HepG2 (cell line): ENCODE measurements at regions not wholly inside any gene's neighbourhood (a gene's known extent, or its start where the extent isn't known, plus 50 kb on each side); places are given as distances from the start of the nearest gene placed in this dataset.

ENCODE experiments used
- ATAC-seq: fragments of 200-7000 bp; cut with Tn5 transposase; 3 replicates; pipeline ENCODE4 v1.9.1; 2020; ENCODE audit warnings: mild to moderate bottlenecking, moderate library complexity
- BruUV-seq: library from RNA; stranded (reverse); fragments of 400-500 nt; replicated peaks from 2 replicates; lab custom pipeline; 2021; lab: Mats Ljungman, UMichigan
- CTCF ChIA-PET: fragments of 300-600 bp; formaldehyde crosslinking; extraction: SDS; loops from one replicate; lab custom pipeline; 2021; ENCODE audit warnings: low total read pairs, inconsistent platforms, low intra/inter-chr PET ratio; lab: Yijun Ruan, JAX
- POLR2A ChIA-PET: fragments of 350-600 bp; sonication (Branson Sonifier 250); formaldehyde crosslinking; loops from one replicate; lab custom pipeline; 2020; ENCODE audit warnings: antibody characterized with exemption, inconsistent platforms; lab: Yijun Ruan, JAX
- DNase-seq: peaks from one replicate; pipeline ENCODE4 v3.0.0-alpha.2; 2015; ENCODE audit warnings: low spot score
- FAIRE-seq: peaks from 3 replicates; lab custom pipeline; 2011; peaks lifted over from hg19 to GRCh38; lab: Jason Lieb, UNC
- H2AFZ ChIP-seq: one replicate; pipeline ENCODE4 v1.6.1; 2011; ENCODE audit warnings: low read length, inconsistent platforms
- H3K27ac ChIP-seq: fragments of 300-600 bp; 3 replicates; pipeline ENCODE4 v1.8.0; 2011; ENCODE audit warnings: mixed run types, mild to moderate bottlenecking, mixed read lengths, low read length, inconsistent platforms; ENCODE audit not compliant: insufficient read depth; ENCODE audit errors: extremely low read length
- H3K27me3 ChIP-seq, 2 experiments: fragments of 200-600 bp in 1 of 2; 2 replicates in 1 of 2; 3 replicates in 1 of 2; pipeline versions ENCODE4 v1.6.0 to v1.8.0; 2011; ENCODE audit warnings: low read length in 2 of 2, mild to moderate bottlenecking in 2 of 2, moderate library complexity in 2 of 2, inconsistent platforms in 1 of 2; ENCODE audit not compliant: insufficient read depth in 2 of 2, control insufficient read depth in 1 of 2
- H3K36me3 ChIP-seq, 2 experiments: fragments of 200-600 bp in 1 of 2; replicated peaks in 1 of 2; 2 replicates in 1 of 2; 3 replicates in 1 of 2; pipeline versions ENCODE4 v1.5.1 to v1.8.0; 2011; ENCODE audit warnings: low read length in 2 of 2, inconsistent platforms in 1 of 2; ENCODE audit not compliant: insufficient read depth in 2 of 2, control insufficient read depth in 1 of 2
- H3K4me1 ChIP-seq: 2 replicates; pipeline ENCODE4 v1.5.1; 2012; ENCODE audit warnings: low read length, inconsistent platforms; ENCODE audit not compliant: insufficient read depth
- H3K4me2 ChIP-seq: 2 replicates; pipeline ENCODE4 v1.6.0; 2011; ENCODE audit warnings: low read depth, low read length, inconsistent platforms
- H3K4me3 ChIP-seq, 3 experiments: fragments of 200-600 bp in 1 of 3; sonication (generic), shearing (Covaris generic) in 1 of 3; replicated peaks in 1 of 3; 2 replicates each; pipeline ENCODE4 v1.5.1; 2011 to 2016; ENCODE audit warnings: low read length in 3 of 3, inconsistent platforms in 2 of 3, low read depth in 2 of 3, mild to moderate bottlenecking in 2 of 3, control low read depth in 1 of 3, mixed read lengths in 1 of 3; ENCODE audit not compliant: insufficient read depth in 1 of 3
- H3K79me2 ChIP-seq: one replicate; pipeline ENCODE4 v1.6.1; 2011; ENCODE audit warnings: low read length, inconsistent platforms; ENCODE audit not compliant: insufficient read depth
- H3K9ac ChIP-seq: 2 replicates; pipeline ENCODE4 v1.6.0; 2011; ENCODE audit warnings: mild to moderate bottlenecking, low read depth, low read length, inconsistent platforms; ENCODE audit not compliant: insufficient read depth
- H3K9me3 ChIP-seq: 2 replicates; pipeline ENCODE4 v1.5.1; 2012; ENCODE audit warnings: mild to moderate bottlenecking, low read length
- H4K20me1 ChIP-seq: 2 replicates; pipeline ENCODE4 v1.6.0; 2011; ENCODE audit warnings: inconsistent platforms, mild to moderate bottlenecking, low read length, moderate library complexity; ENCODE audit not compliant: insufficient read depth
- ATM ChIP-seq: fragments of 450-650 bp; IDR thresholded peaks from 2 replicates; pipeline ENCODE4 v1.7.1; 2017; ENCODE audit warnings: mild to moderate bottlenecking, borderline replicate concordance
- WGBS: methylation state at CpG from one replicate; pipeline ENCODE4 v1.1.6; 2017; ENCODE audit warnings: low lambda C conversion rate; 5-methylcytosine and 5-hydroxymethylcytosine counted together
- in situ Hi-C: cut with HindIII; loops from 2 replicates; pipeline ENCODE4 v1.10.0; 2017; ENCODE audit warnings: low pct_unique_long_range_greater_than_20kb; ENCODE audit not compliant: extremely low pct_ligation_motif_present
- intact Hi-C: fragments of 100-400 bp; cut with micrococcal nuclease; formaldehyde crosslinking; loops from one replicate; pipeline ENCODE4 v1.10.0; 2022; ENCODE audit not compliant: unreplicated experiment
- TF ChIP-seq, protein P1 (sequence below): sonication (generic); formaldehyde crosslinking; IDR thresholded peaks from 2 replicates; pipeline ENCODE4 v1.5.0; 2020; ENCODE audit warnings: mild to moderate bottlenecking, missing genetic modification reagents, borderline replicate concordance
- TF ChIP-seq, protein P2 (sequence below), 2 experiments: sonication (generic) in 1 of 2; formaldehyde crosslinking in 1 of 2; IDR thresholded peaks; 2 replicates each; pipeline versions ENCODE4 v1.5.1 to v1.6.1; 2011 to 2020; ENCODE audit warnings: borderline replicate concordance in 1 of 2, low read depth in 1 of 2, low read length in 1 of 2, mild to moderate bottlenecking in 1 of 2, missing genetic modification reagents in 1 of 2, moderate library complexity in 1 of 2
- TF ChIP-seq, protein P3 (sequence below): sonication (generic); formaldehyde crosslinking; IDR thresholded peaks from 2 replicates; pipeline ENCODE4 v1.9.0; 2021; ENCODE audit warnings: mild to moderate bottlenecking, missing genetic modification reagents
- TF ChIP-seq, protein P4 (sequence below): sonication (generic); formaldehyde crosslinking; IDR thresholded peaks from 2 replicates; pipeline ENCODE4 v1.5.0; 2020; ENCODE audit warnings: mild to moderate bottlenecking, low read depth, missing genetic modification reagents, borderline replicate concordance
- TF ChIP-seq, protein P5 (sequence below): sonication (generic); formaldehyde crosslinking; IDR thresholded peaks from 2 replicates; pipeline ENCODE4 v1.9.0; 2022; ENCODE audit warnings: missing genetic modification reagents, mild to moderate bottlenecking, borderline replicate concordance

DNA sequence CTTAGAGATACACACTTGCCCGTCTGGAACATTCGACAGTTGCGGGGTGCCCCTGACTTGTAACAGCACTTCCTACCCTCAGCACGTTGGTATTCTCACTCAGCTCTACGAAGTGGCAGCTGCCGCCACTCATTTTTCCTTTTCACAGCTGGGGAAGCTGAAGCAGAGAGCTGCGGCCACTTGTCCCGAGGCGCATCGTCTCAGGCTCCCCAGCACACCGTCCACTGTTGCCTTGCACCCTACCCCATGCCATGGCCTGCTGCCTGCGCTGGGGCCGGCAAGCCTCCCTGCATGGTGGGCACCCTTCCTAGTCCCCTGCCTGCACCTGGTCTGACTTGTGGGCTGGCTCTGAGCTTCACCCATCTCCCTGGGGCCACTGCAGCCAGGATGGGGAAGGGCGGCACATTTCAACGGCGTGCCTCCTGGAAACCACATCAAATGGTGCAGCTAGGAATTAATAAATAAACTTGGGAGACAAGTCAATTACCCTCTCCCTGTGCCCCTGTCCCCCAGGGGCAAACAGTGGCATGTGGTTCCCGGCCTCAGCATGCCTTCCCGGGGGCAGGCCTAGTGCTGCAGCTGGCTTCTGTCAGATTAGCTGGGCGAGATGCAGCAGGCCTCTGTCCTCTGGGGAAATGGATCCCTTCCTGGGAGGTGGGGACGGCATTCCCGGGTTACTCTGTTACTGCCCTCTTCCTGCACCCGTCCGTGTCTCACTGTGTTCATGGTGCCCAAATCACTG, 64.7 kb upstream of the HAAO start:
- Histone ChIP-seq H3K4me3 (no peak overlapping the region), H3K9ac (no peak overlapping the region), H3K4me1 (peaks cover 43% of the 10 kb centered on the region), H3K36me3 (no peaks in the 10 kb centered on the region), H3K27ac (no peak overlapping the region), H3K79me2 (no peaks in the 10 kb centered on the region), H3K27me3 (no peaks in the 10 kb centered on the region), H3K9me3 (no peaks in the 10 kb centered on the region), H4K20me1 (no peaks in the 10 kb centered on the region), H3K4me2 (no peak overlapping the region), H2AFZ (no peak overlapping the region)
- POLR2A ChIA-PET, result no interaction called here
- ATAC-seq, result no peak
- DNase-seq, result no peak
- BruUV-seq, result no TSS peak
- in situ Hi-C loops, result loop anchor here (5.0 to 10.0 kb wide), 4 partner anchors 70 to 628 kb away; partner anchors contain the start of gene ZFP36L2
- WGBS, result 67% methylated on average over 23 of the region's 23 CpGs
- intact Hi-C loops, result loop anchor here (10.0 kb wide), 2 partner anchors 628 to 688 kb away; no protein-coding TSS in a partner anchor
- no peak for FAIRE-seq
- CTCF ChIA-PET, result no interaction called here
- no peak for TF ChIP-seq ATM
- TF ChIP-seq, protein P1, sequence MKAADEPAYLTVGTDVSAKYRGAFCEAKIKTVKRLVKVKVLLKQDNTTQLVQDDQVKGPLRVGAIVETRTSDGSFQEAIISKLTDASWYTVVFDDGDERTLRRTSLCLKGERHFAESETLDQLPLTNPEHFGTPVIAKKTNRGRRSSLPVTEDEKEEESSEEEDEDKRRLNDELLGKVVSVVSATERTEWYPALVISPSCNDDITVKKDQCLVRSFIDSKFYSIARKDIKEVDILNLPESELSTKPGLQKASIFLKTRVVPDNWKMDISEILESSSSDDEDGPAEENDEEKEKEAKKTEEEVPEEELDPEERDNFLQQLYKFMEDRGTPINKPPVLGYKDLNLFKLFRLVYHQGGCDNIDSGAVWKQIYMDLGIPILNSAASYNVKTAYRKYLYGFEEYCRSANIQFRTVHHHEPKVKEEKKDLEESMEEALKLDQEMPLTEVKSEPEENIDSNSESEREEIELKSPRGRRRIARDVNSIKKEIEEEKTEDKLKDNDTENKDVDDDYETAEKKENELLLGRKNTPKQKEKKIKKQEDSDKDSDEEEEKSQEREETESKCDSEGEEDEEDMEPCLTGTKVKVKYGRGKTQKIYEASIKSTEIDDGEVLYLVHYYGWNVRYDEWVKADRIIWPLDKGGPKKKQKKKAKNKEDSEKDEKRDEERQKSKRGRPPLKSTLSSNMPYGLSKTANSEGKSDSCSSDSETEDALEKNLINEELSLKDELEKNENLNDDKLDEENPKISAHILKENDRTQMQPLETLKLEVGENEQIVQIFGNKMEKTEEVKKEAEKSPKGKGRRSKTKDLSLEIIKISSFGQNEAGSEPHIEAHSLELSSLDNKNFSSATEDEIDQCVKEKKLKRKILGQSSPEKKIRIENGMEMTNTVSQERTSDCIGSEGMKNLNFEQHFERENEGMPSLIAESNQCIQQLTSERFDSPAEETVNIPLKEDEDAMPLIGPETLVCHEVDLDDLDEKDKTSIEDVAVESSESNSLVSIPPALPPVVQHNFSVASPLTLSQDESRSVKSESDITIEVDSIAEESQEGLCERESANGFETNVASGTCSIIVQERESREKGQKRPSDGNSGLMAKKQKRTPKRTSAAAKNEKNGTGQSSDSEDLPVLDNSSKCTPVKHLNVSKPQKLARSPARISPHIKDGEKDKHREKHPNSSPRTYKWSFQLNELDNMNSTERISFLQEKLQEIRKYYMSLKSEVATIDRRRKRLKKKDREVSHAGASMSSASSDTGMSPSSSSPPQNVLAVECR (CRISPR knock-in tag), result no peak
- TF ChIP-seq, protein P2, sequence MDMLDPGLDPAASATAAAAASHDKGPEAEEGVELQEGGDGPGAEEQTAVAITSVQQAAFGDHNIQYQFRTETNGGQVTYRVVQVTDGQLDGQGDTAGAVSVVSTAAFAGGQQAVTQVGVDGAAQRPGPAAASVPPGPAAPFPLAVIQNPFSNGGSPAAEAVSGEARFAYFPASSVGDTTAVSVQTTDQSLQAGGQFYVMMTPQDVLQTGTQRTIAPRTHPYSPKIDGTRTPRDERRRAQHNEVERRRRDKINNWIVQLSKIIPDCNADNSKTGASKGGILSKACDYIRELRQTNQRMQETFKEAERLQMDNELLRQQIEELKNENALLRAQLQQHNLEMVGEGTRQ (IDR thresholded peaks at IDR 0.05; ENCODE audit: low read depth, low read length), result no peak
- TF ChIP-seq, protein P2 (CRISPR knock-in tag; IDR thresholded peaks at IDR 0.05; ENCODE audit: borderline replicate concordance), result no peak
- TF ChIP-seq, protein P3, sequence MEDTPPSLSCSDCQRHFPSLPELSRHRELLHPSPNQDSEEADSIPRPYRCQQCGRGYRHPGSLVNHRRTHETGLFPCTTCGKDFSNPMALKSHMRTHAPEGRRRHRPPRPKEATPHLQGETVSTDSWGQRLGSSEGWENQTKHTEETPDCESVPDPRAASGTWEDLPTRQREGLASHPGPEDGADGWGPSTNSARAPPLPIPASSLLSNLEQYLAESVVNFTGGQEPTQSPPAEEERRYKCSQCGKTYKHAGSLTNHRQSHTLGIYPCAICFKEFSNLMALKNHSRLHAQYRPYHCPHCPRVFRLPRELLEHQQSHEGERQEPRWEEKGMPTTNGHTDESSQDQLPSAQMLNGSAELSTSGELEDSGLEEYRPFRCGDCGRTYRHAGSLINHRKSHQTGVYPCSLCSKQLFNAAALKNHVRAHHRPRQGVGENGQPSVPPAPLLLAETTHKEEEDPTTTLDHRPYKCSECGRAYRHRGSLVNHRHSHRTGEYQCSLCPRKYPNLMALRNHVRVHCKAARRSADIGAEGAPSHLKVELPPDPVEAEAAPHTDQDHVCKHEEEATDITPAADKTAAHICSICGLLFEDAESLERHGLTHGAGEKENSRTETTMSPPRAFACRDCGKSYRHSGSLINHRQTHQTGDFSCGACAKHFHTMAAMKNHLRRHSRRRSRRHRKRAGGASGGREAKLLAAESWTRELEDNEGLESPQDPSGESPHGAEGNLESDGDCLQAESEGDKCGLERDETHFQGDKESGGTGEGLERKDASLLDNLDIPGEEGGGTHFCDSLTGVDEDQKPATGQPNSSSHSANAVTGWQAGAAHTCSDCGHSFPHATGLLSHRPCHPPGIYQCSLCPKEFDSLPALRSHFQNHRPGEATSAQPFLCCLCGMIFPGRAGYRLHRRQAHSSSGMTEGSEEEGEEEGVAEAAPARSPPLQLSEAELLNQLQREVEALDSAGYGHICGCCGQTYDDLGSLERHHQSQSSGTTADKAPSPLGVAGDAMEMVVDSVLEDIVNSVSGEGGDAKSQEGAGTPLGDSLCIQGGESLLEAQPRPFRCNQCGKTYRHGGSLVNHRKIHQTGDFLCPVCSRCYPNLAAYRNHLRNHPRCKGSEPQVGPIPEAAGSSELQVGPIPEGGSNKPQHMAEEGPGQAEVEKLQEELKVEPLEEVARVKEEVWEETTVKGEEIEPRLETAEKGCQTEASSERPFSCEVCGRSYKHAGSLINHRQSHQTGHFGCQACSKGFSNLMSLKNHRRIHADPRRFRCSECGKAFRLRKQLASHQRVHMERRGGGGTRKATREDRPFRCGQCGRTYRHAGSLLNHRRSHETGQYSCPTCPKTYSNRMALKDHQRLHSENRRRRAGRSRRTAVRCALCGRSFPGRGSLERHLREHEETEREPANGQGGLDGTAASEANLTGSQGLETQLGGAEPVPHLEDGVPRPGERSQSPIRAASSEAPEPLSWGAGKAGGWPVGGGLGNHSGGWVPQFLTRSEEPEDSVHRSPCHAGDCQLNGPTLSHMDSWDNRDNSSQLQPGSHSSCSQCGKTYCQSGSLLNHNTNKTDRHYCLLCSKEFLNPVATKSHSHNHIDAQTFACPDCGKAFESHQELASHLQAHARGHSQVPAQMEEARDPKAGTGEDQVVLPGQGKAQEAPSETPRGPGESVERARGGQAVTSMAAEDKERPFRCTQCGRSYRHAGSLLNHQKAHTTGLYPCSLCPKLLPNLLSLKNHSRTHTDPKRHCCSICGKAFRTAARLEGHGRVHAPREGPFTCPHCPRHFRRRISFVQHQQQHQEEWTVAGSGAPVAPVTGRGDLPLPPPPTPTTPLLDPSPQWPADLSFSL (CRISPR knock-in tag), result no peak
- TF ChIP-seq, protein P4, sequence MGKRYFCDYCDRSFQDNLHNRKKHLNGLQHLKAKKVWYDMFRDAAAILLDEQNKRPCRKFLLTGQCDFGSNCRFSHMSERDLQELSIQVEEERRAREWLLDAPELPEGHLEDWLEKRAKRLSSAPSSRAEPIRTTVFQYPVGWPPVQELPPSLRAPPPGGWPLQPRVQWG (CRISPR knock-in tag), result no peak
- TF ChIP-seq, protein P5, sequence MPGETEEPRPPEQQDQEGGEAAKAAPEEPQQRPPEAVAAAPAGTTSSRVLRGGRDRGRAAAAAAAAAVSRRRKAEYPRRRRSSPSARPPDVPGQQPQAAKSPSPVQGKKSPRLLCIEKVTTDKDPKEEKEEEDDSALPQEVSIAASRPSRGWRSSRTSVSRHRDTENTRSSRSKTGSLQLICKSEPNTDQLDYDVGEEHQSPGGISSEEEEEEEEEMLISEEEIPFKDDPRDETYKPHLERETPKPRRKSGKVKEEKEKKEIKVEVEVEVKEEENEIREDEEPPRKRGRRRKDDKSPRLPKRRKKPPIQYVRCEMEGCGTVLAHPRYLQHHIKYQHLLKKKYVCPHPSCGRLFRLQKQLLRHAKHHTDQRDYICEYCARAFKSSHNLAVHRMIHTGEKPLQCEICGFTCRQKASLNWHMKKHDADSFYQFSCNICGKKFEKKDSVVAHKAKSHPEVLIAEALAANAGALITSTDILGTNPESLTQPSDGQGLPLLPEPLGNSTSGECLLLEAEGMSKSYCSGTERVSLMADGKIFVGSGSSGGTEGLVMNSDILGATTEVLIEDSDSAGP (CRISPR knock-in tag), result no peak
